HG03175 (cell line): ENCODE measurements at regions not wholly inside any gene's neighbourhood (a gene's known extent, or its start where the extent isn't known, plus 50 kb on each side); places are given as distances from the start of the nearest gene placed in this dataset.
"Not testable (repeated sequence)": the region's sequence is repeated elsewhere in the genome, so short reads cannot be mapped to it uniquely, and the experiment has no call there.

Source experiments
- ATAC-seq: cut with Tn5 transposase; IDR thresholded peaks from one replicate; pipeline ENCODE4 v1.9.1; 2021; ENCODE audit warnings: mild to moderate bottlenecking, moderate library complexity; ENCODE audit not compliant: unreplicated experiment

GRCh38 chrX:101823236-101823635 lies 108.6 kb downstream of the ZMAT1 start:
- ATAC-seq: no peak

- ATAC-seq: not testable (repeated sequence)
Observed at GRCh38 chrX:101817739-101818138, 114.1 kb downstream of the ZMAT1 start.

GRCh38 chrX:101813200-101813599 lies 118.6 kb downstream of the ZMAT1 start:
- no peak for ATAC-seq

DNA sequence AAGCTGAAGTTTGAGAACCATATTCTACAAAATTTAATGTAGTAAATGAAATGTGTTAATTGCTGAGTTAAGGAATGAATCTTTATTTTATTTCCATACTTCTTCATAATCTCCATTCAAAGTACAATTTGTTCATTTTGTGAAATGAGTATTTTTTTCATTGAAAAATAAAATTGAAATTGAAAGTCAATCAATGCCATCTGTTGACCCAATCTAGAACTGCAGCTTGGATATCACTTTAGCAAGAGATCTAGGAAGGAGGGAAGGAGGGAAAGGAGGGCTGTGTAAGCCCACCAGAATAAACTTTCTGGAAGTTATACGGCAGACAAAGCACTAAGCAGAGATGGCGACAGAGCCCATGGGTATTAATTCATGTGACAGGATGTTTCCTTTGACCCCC lies 128.4 kb downstream of the ZMAT1 start:
- no peak for ATAC-seq

DNA sequence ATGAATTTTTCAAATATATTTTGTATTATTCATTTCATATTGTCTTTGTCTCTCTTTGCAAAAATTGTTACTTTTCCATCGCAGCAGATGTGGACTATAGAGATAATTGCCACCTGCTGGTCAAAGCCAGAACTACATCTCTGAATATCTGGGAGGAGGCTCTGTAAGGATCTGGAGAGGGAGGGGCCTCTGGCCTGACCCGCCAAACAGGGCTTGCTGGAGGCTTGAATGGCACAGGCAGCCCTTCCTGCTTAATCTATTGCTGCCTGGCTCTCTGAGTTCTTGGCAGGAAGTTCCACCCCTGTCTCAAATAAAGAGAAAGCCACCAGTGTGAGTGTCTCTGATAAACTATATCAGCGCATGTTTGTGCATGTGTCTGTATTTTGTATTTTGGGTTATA lies 132.4 kb downstream of the ZMAT1 start:
- ATAC-seq: peak; percentile 100

- no peak for ATAC-seq
Observed at GRCh38 chrX:101787934-101788333, 128.3 kb upstream of the ARMCX2 start.

- ATAC-seq: no peak
Observed at GRCh38 chrX:101785142-101785541, 125.5 kb upstream of the ARMCX2 start.

DNA sequence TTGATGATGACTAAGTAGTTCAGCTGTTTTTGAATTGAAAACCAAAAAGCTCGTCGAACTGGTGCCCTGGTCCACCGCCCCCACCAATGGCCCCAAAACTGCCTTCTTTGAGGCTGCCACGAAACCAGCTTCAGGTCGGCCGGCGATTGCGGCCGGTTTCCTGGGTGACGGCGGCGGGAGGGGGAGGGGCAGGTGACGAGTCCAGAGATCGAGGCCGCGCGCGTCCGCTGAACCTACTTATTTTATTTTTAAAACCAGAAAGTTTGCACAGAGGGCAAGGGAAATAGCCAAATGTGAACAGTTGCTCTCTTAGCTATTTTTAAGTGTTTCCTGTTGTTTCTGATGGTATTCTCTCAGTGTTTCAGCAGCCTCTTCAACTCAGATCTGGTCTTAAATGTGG lies 120.8 kb upstream of the ARMCX2 start:
- ATAC-seq: not testable (repeated sequence)

- peak; percentile 100 for ATAC-seq
Observed at GRCh38 chrX:101774340-101774739, 114.7 kb upstream of the ARMCX2 start.

GRCh38 chrX:101764538-101764937 lies 104.9 kb upstream of the ARMCX2 start:
- ATAC-seq: no peak

- ATAC-seq: peak; percentile 81
Observed at GRCh38 chrX:101759000-101759399, 99.3 kb upstream of the ARMCX2 start.

GRCh38 chrX:101750744-101751143 lies 91.1 kb upstream of the ARMCX2 start:
- ATAC-seq: no peak

GRCh38 chrX:101749436-101749835 lies 89.8 kb upstream of the ARMCX2 start:
- ATAC-seq: no peak

GRCh38 chrX:101745046-101745445 lies 85.4 kb upstream of the ARMCX2 start:
- ATAC-seq: no peak

GRCh38 chrX:101744085-101744484 lies 84.4 kb upstream of the ARMCX2 start:
- ATAC-seq: no peak

- ATAC-seq: no peak
Observed at GRCh38 chrX:101740642-101741041, 81.0 kb upstream of the ARMCX2 start.

DNA sequence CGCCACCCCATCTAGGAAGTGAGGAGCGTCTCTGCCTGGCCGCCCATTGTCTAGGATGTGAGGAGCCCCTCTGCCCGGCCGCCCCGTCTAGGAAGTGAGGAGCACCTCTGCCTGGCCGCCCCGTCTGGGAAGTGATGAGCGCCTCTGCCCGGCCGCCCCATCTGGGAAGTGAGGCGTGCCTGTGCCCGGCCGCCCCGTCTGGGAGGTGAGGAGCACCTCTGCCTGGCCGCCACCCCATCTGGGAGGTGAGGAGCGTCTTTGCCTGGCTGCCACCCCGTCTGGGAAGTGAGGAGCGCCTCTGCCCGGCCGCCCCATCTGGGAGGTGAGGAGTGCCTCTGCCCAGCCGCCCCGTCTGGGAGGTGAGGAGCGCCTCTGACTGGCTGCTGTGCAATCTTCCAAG lies 79.2 kb upstream of the ARMCX2 start:
- ATAC-seq: not testable (repeated sequence)

DNA sequence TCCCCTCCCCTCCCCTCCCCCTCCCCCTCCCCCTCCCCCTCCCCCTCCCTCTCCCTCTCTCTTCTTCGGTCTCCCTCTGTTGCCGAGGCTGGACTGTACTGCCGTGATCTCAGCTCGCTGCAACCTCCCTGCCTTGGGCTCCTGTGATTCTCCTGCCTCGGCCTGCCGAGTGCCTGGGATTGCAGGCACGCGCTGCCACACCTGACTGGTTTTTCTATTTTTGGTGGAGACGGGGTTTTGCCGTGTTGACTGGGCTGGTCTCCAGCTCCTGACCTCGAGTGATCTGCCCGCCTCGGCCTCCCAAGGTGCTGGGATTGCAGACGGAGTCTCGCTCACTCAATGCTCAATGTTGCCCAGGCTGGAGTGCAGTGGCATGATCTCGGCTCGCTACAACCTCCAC lies 78.8 kb upstream of the ARMCX2 start:
- not testable (repeated sequence) for ATAC-seq

DNA sequence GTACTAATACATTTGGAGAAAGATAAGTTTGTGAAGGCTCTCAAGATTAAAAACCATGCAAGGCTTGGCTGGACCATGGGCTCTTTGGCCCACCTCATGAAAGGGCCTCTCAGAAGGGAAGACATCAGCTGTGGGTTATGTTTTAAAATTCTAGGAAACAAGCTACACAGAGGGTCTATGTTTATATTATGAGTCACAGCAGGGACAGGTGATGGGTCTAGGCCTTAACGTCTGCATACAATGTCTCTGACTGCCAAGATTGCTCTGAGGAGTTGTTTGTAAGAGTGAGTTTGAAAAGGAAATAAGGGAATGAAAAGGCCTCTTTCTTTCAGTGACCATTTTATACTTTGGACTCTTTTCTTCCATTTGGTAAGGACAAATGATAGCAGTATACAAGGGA lies 77.0 kb upstream of the ARMCX2 start:
- ATAC-seq: no peak

GRCh38 chrX:101732870-101733269 lies 73.2 kb upstream of the ARMCX2 start:
- ATAC-seq: no peak

GRCh38 chrX:101729986-101730385 lies 70.3 kb upstream of the ARMCX2 start:
- no peak for ATAC-seq
